T-helper 1 cell treated with Interleukin-12 subunit alpha and Interleukin-12 subunit beta and Interleukin-4 antibody, amounts not matched to agents 30 μg/mL and 1 μg/mL, for 36 hours (primary cell): ENCODE measurements at regions not wholly inside any gene's neighbourhood (a gene's known extent, or its start where the extent isn't known, plus 50 kb on each side); places are given as distances from the start of the nearest gene placed in this dataset.
"Not testable (repeated sequence)": the region's sequence is repeated elsewhere in the genome, so short reads cannot be mapped to it uniquely, and the experiment has no call there.

Experiments
- H3K27ac Mint-ChIP-seq: one replicate; pipeline ENCODE4 v1.8.0; 2021; ENCODE audit warnings: mild to moderate bottlenecking, mixed read lengths
- H3K27me3 Mint-ChIP-seq: one replicate; pipeline ENCODE4 v1.8.0; 2021; ENCODE audit warnings: low read depth, mixed read lengths
- H3K36me3 Mint-ChIP-seq: one replicate; pipeline ENCODE4 v1.8.0; 2021; ENCODE audit warnings: low read depth, mixed read lengths
- H3K4me1 Mint-ChIP-seq: one replicate; pipeline ENCODE4 v1.8.0; 2021; ENCODE audit warnings: low read depth, mixed read lengths
- H3K4me3 Mint-ChIP-seq: one replicate; pipeline ENCODE4 v1.8.0; 2021; ENCODE audit warnings: mild to moderate bottlenecking, moderate library complexity, mixed read lengths
- H3K9me3 Mint-ChIP-seq: one replicate; pipeline ENCODE4 v1.8.0; 2021; ENCODE audit warnings: mixed read lengths

- not testable (repeated sequence) for H3K36me3 Mint-ChIP-seq, H3K4me1 Mint-ChIP-seq, H3K4me3 Mint-ChIP-seq, H3K9me3 Mint-ChIP-seq, H3K27ac Mint-ChIP-seq
- H3K27me3 Mint-ChIP-seq = peaks cover 16% of the 10 kb centered on the region
These were observed 69.9 kb downstream of the ALG1L2 start for GRCh38 chr3:130151555-130151954.

GRCh38 chr3:130153247-130153646, 71.6 kb downstream of the ALG1L2 start:
- H3K27me3 Mint-ChIP-seq = peaks cover 16% of the 10 kb centered on the region
- H3K4me3 Mint-ChIP-seq, H3K27ac Mint-ChIP-seq, H3K9me3 Mint-ChIP-seq, H3K36me3 Mint-ChIP-seq, H3K4me1 Mint-ChIP-seq: not testable (repeated sequence)

GRCh38 chr3:130155464-130155863, 73.8 kb downstream of the ALG1L2 start:
- H3K4me3 Mint-ChIP-seq, H3K9me3 Mint-ChIP-seq, H3K27me3 Mint-ChIP-seq, H3K36me3 Mint-ChIP-seq, H3K4me1 Mint-ChIP-seq, H3K27ac Mint-ChIP-seq: not testable (repeated sequence)

GRCh38 chr3:130166856-130167255, 85.2 kb downstream of the ALG1L2 start:
- H3K4me1 Mint-ChIP-seq, H3K27me3 Mint-ChIP-seq, H3K36me3 Mint-ChIP-seq, H3K9me3 Mint-ChIP-seq, H3K4me3 Mint-ChIP-seq, H3K27ac Mint-ChIP-seq: not testable (repeated sequence)

- H3K27ac Mint-ChIP-seq, H3K36me3 Mint-ChIP-seq, H3K27me3 Mint-ChIP-seq, H3K9me3 Mint-ChIP-seq, H3K4me3 Mint-ChIP-seq: not testable (repeated sequence)
- peaks cover 18% of the 10 kb centered on the region for H3K4me1 Mint-ChIP-seq
These were observed 93.6 kb downstream of the ALG1L2 start for GRCh38 chr3:130175195-130175594.

GRCh38 chr3:130176476-130177256, 95.0 kb downstream of the ALG1L2 start:
- not testable (repeated sequence) for H3K4me3 Mint-ChIP-seq, H3K27me3 Mint-ChIP-seq, H3K27ac Mint-ChIP-seq, H3K36me3 Mint-ChIP-seq, H3K9me3 Mint-ChIP-seq
- H3K4me1 Mint-ChIP-seq = peaks cover 18% of the 10 kb centered on the region

- H3K27ac Mint-ChIP-seq = peak overlapping the region; percentile 80
- peaks cover 16% of the 10 kb centered on the region for H3K27me3 Mint-ChIP-seq
- peaks cover 18% of the 10 kb centered on the region for H3K4me1 Mint-ChIP-seq
- H3K4me3 Mint-ChIP-seq = peak overlapping the region; percentile 69
- not testable (repeated sequence) for H3K9me3 Mint-ChIP-seq, H3K36me3 Mint-ChIP-seq
These were observed 97.2 kb downstream of the ALG1L2 start for GRCh38 chr3:130178835-130179234.

- peak overlapping the region; percentile 80 for H3K27ac Mint-ChIP-seq
- H3K27me3 Mint-ChIP-seq = peaks cover 16% of the 10 kb centered on the region
- not testable (repeated sequence) for H3K36me3 Mint-ChIP-seq
These were observed 97.8 kb downstream of the ALG1L2 start for GRCh38 chr3:130179353-130179970.

GRCh38 chr3:130182475-130182874, 100.8 kb downstream of the ALG1L2 start:
- peaks cover 18% of the 10 kb centered on the region for H3K4me1 Mint-ChIP-seq
- not testable (repeated sequence) for H3K27ac Mint-ChIP-seq, H3K4me3 Mint-ChIP-seq, H3K9me3 Mint-ChIP-seq, H3K36me3 Mint-ChIP-seq
- H3K27me3 Mint-ChIP-seq = peaks cover 14% of the 10 kb centered on the region

More at GRCh38 chr3:130179353-130179970, 97.8 kb downstream of the ALG1L2 start:
- Mint-ChIP-seq H3K4me1 (peaks cover 18% of the 10 kb centered on the region), H3K4me3 (peak overlapping the region; percentile 69)
- not testable (repeated sequence) for H3K9me3 Mint-ChIP-seq

GRCh38 chr3:130183689-130184088, 102.1 kb downstream of the ALG1L2 start:
- H3K27me3 Mint-ChIP-seq = peaks cover 14% of the 10 kb centered on the region
- H3K9me3 Mint-ChIP-seq, H3K27ac Mint-ChIP-seq, H3K4me3 Mint-ChIP-seq, H3K36me3 Mint-ChIP-seq: not testable (repeated sequence)
- peaks cover 15% of the 10 kb centered on the region for H3K4me1 Mint-ChIP-seq

GRCh38 chr3:130184152-130185024, 102.8 kb downstream of the ALG1L2 start:
- not testable (repeated sequence) for H3K9me3 Mint-ChIP-seq, H3K4me3 Mint-ChIP-seq, H3K27ac Mint-ChIP-seq, H3K36me3 Mint-ChIP-seq, H3K4me1 Mint-ChIP-seq
- H3K27me3 Mint-ChIP-seq = peaks cover 14% of the 10 kb centered on the region

GRCh38 chr3:130201272-130201671, 119.6 kb downstream of the ALG1L2 start:
- H3K36me3 Mint-ChIP-seq, H3K4me3 Mint-ChIP-seq, H3K27ac Mint-ChIP-seq, H3K9me3 Mint-ChIP-seq, H3K27me3 Mint-ChIP-seq, H3K4me1 Mint-ChIP-seq: not testable (repeated sequence)

- H3K4me3 Mint-ChIP-seq, H3K9me3 Mint-ChIP-seq, H3K27me3 Mint-ChIP-seq, H3K36me3 Mint-ChIP-seq, H3K4me1 Mint-ChIP-seq, H3K27ac Mint-ChIP-seq: not testable (repeated sequence)
These were observed 122.0 kb downstream of the ALG1L2 start for GRCh38 chr3:130203633-130204032.

GRCh38 chr3:130227540-130227939, 117.9 kb upstream of the COL6A5 start:
- Mint-ChIP-seq H3K9me3 (no peaks in the 10 kb centered on the region), H3K4me1 (no peaks in the 10 kb centered on the region), H3K36me3 (no peaks in the 10 kb centered on the region), H3K27ac (no peak overlapping the region), H3K4me3 (no peak overlapping the region), H3K27me3 (peaks cover 6% of the 10 kb centered on the region)
